HG03280 (cell line): ENCODE measurements at regions not wholly inside any gene's neighbourhood (a gene's known extent, or its start where the extent isn't known, plus 50 kb on each side); places are given as distances from the start of the nearest gene placed in this dataset.
"Not testable (repeated sequence)": the region's sequence is repeated elsewhere in the genome, so short reads cannot be mapped to it uniquely, and the experiment has no call there.

ENCODE experiments used
- ATAC-seq: cut with Tn5 transposase; IDR thresholded peaks from one replicate; pipeline ENCODE4 v1.9.1; 2021; ENCODE audit warnings: mild to moderate bottlenecking, moderate library complexity; ENCODE audit not compliant: unreplicated experiment

DNA sequence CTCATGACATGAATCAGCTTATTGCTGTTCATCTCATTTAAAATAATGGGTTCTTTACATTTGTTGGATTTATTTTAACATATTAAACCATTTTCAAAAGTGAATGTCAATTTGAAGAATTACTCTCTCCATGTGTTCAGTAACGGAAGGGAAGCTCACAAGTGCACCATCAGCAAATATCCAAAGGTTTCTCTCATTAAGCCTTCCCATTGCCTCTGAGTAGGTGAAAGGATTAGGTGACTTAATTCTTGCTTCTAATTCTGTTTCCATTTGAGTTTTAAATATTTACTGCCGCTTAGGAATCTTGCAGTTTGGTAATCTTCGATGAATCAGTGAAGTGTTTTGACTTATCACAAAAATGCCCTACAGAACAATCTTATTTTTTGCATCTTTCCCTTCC, 145.1 kb upstream of the NYAP2 start:
- ATAC-seq: no peak

- ATAC-seq: no peak
Observed at GRCh38 chr2:225244933-225245332, 154.6 kb upstream of the NYAP2 start.

GRCh38 chr2:225236769-225237323, 162.7 kb upstream of the NYAP2 start:
- no peak for ATAC-seq

GRCh38 chr2:225233234-225233633, 166.3 kb upstream of the NYAP2 start:
- no peak for ATAC-seq

GRCh38 chr2:225231900-225232299, 167.6 kb upstream of the NYAP2 start:
- no peak for ATAC-seq

DNA sequence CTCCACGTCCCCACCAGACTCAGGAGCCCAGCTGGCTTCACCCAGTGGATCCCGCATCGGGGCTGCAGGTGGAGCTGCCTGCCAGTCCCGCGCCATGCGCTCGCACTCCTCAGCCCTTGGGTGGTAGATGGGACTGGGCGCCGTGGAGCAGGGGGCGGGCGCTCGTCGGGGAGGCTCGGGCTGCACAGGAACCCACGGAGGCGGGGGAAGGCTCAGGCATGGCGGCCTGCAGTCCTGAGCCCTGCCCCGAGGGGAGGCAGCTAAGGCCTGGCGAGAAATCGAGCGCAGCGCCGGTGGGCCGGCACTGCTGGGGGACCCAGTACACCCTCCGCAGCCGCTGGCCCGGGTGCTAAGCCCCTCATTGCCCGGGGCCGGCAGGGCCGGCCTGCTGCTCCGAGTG, 170.2 kb upstream of the NYAP2 start:
- not testable (repeated sequence) for ATAC-seq

DNA sequence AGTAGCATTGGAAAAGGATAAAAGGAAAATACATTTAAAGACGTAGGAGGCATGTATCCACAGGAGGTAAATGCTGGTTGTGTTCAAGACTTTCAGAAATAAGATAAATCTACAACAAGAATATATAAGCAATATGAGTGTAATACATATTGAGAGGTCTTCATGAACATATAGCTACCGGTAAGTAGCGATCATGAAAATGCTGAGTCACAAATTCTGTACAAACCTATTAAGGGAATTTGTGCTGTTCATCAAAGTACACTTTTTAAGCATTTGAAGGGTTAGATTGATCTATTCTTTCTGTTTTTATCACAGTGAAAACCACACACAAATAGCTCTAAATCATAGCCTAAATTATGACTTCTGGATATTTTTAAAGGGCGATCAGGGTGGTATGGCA, 173.1 kb upstream of the NYAP2 start:
- no peak for ATAC-seq

GRCh38 chr2:225223301-225223700, 176.2 kb upstream of the NYAP2 start:
- ATAC-seq: no peak

DNA sequence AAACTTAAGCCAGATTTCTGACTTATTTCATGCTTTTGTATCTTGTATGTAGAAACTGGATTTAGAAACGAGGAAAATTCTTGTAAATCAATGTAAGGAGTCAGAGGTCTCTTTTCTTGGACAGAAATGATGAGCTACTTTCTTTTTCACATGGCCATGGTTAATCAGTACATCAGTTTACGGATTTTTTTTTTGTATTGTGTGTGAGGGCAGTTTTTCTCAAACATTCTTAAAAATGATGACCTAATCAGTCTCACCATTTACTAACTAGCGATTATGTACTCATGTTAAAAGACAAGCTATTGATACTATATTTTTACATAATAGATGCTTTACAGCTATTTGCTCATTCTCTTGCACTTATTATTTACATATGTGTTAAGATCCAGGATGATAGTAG, 165.2 kb upstream of the DOCK10 start:
- ATAC-seq: no peak

GRCh38 chr2:225207043-225207442, 164.8 kb upstream of the DOCK10 start:
- ATAC-seq: no peak

GRCh38 chr2:225196579-225196978, 154.3 kb upstream of the DOCK10 start:
- no peak for ATAC-seq

DNA sequence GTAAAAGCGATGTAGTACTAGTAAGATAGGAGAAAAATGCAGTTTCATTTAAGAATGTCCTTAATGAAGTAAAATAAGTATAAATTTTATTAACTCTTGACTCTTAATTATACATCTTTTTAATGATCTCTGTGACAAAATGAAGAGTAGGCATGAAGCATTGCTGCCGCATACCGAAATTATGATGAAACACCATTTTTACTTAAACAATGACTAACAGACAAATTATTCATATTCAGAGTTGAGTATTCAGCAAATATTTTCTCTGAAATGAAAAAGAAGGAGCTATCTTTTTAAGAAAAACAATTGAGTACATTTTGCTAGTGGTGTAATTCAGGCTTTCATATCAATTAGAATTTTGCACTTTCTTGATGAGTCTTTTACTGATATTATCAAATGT, 150.6 kb upstream of the DOCK10 start:
- no peak for ATAC-seq

- no peak for ATAC-seq
Observed at GRCh38 chr2:225190987-225191386, 148.7 kb upstream of the DOCK10 start.

DNA sequence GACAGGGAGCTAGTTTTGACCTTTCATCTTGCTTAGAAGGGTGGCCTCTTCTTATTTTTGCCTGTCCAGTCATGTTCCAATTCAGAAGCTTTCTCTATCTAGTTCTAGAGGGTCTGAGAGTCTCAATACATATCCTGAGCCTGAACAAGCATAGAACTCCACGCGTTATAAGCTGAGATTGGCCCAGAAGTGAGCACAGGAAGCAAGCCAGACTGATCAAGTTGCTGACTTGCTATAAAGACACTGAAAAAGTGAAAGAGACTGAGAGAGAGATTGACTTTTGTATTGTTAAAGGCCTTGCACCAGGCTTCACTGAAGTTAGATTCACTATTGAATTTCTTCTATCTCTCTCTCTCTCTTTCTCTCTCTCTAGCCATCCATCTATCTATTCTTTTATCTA, 142.7 kb upstream of the DOCK10 start:
- no peak for ATAC-seq

DNA sequence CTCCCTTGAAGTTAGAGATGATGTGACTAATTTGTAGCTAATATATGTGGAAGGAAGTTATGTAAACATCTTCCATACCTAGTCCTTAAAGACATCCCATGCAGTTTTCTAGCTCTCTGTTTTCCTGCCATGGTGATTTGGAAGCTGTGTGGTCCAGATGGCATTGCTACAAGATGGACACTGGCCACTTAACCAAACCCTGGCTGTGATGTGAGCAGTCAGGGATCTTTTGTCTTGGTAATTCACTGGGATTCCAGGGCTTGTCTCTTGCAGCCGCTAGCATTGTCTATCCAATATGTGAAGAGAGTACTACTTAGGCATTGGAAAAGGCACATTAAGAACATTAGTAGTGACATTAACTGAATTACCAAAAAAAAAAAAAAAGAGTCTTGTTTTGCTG, 139.9 kb upstream of the DOCK10 start:
- no peak for ATAC-seq

- no peak for ATAC-seq
Observed at GRCh38 chr2:225177098-225177497, 134.8 kb upstream of the DOCK10 start.

DNA sequence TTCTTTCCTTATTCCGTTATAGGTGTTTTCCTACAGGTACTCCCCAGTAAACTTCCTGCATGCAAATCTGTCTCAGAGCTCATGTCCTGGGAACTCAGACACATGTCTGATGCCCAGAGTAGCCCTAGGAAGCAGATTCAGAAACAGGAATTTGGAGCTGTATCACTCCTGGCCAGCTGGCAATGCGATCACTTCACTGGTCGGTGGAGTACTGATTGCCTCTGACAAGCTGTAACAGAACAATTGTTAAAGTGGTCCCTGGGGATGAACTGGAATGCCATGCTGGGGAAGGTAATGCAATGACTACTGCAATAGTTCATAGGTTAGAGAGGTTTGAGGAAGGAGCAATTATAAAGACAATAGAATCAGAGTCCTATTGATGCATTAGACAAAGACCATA, 131.6 kb upstream of the DOCK10 start:
- ATAC-seq: no peak

GRCh38 chr2:225171350-225171749, 129.1 kb upstream of the DOCK10 start:
- ATAC-seq: no peak

- no peak for ATAC-seq
Observed at GRCh38 chr2:225170162-225170561, 127.9 kb upstream of the DOCK10 start.

DNA sequence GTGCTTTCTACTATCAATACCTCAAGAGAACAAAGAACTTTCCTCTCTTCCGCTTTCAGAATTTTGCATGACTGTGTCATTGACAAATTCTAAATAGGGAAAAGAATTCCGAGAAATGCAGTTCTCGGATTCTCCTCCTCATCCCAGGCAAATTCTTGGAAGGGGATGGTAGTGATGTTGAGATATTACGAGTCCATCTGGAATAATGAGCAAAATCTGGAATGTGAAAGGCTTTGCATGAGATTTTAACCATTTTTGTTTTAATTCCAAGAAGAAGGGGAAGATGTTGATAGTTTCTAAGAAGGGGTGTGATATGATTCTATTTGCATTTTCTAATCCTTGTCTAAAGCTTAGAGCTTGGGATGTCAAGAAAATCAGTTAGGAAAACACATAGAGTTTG, 127.1 kb upstream of the DOCK10 start:
- no peak for ATAC-seq

DNA sequence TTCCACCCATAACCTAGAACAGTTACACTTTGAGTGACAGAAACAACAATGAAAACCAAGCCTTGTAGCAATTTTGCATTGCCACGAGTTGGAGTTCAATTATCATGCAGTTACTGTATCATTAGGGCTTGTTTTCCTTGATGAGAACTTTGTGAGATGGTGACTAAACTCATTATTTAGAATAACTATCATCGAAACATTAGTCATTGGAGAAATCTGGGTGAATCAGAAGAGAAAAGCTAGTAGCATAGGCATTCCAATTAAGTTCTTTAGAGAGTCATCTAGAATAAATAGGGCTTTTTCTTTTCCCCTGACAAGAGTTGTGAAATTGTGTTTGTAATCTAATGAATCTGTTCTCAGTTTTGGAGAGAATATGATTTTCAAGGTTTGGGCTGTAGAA, 122.8 kb upstream of the DOCK10 start:
- ATAC-seq: no peak

GRCh38 chr2:225164401-225165050, 122.3 kb upstream of the DOCK10 start:
- ATAC-seq: no peak

GRCh38 chr2:225158360-225158759, 116.1 kb upstream of the DOCK10 start:
- ATAC-seq: no peak
